ENCODE measurements at regions not wholly inside any gene's neighbourhood (a gene's known extent, or its start where the extent isn't known, plus 50 kb on each side); places are given as distances from the start of the nearest gene placed in this dataset.

GRCh38 chr14:38775986-38776385 lies 327.0 kb downstream of the SEC23A start:
- H3K27ac ChIP-seq (ENCODE audit: insufficient read depth in 1 of 2, low read depth in 1 of 2, low read length in 2 of 2, poor library complexity in 1 of 2, severe bottlenecking in 2 of 2), result no peak overlapping the region
- H3K4me3 ChIP-seq (ENCODE audit: control insufficient read depth in 1 of 7, extremely low read depth in 1 of 7, insufficient read depth in 4 of 7, low read depth in 2 of 7, low read length in 6 of 7), result no peak overlapping the region
- H3K27me3 ChIP-seq (replicated peaks in 2 of 5; ENCODE audit: control insufficient read depth in 4 of 5, insufficient read depth in 5 of 5, low read length in 4 of 5), result no peaks in the 10 kb centered on the region
- H3K36me3 ChIP-seq (ENCODE audit: control insufficient read depth in 4 of 4, insufficient read depth in 4 of 4, low read length in 3 of 4), result no peaks in the 10 kb centered on the region
- no CpG with 5 or more reads among the region's 1 CpG for WGBS (ENCODE audit: insufficient coverage)
- H3K4me1 ChIP-seq (ENCODE audit: control extremely low read depth in 1 of 4, control insufficient read depth in 4 of 4, insufficient read depth in 4 of 4, low read length in 3 of 4), result no peaks in the 10 kb centered on the region
- POLR2A ChIA-PET, result no interaction called here
- CTCF ChIA-PET, result interaction anchor here (1.3 kb wide), 1 partner anchor 12 kb away, joined by 3 read pairs; no protein-coding TSS in a partner anchor
- H3K9me3 ChIP-seq (ENCODE audit: control extremely low read depth in 1 of 5, control insufficient read depth in 4 of 5, insufficient read depth in 2 of 5, low read depth in 1 of 5, low read length in 4 of 5), result no peaks in the 10 kb centered on the region
- no peak for DNase-seq

GRCh38 chr14:38774162-38774561 lies 328.9 kb downstream of the SEC23A start:
- Histone ChIP-seq H3K36me3 (ENCODE audit: control insufficient read depth in 4 of 4, insufficient read depth in 4 of 4, low read length in 3 of 4) (no peaks in the 10 kb centered on the region), H3K27me3 (replicated peaks in 2 of 5; ENCODE audit: control insufficient read depth in 4 of 5, insufficient read depth in 5 of 5, low read length in 4 of 5) (no peaks in the 10 kb centered on the region), H3K27ac (ENCODE audit: insufficient read depth in 1 of 2, low read depth in 1 of 2, low read length in 2 of 2, poor library complexity in 1 of 2, severe bottlenecking in 2 of 2) (no peak overlapping the region), H3K4me1 (ENCODE audit: control extremely low read depth in 1 of 4, control insufficient read depth in 4 of 4, insufficient read depth in 4 of 4, low read length in 3 of 4) (no peaks in the 10 kb centered on the region), H3K9me3 (ENCODE audit: control extremely low read depth in 1 of 5, control insufficient read depth in 4 of 5, insufficient read depth in 2 of 5, low read depth in 1 of 5, low read length in 4 of 5) (no peaks in the 10 kb centered on the region), H3K4me3 (ENCODE audit: control insufficient read depth in 1 of 7, extremely low read depth in 1 of 7, insufficient read depth in 4 of 7, low read depth in 2 of 7, low read length in 6 of 7) (no peak overlapping the region)
- DNase-seq, result no peak
- ChIA-PET CTCF (no interaction called here), POLR2A (no interaction called here)

- Histone ChIP-seq H3K27me3 (replicated peaks in 2 of 5; ENCODE audit: control insufficient read depth in 4 of 5, insufficient read depth in 5 of 5, low read length in 4 of 5) (no peaks in the 10 kb centered on the region), H3K4me1 (ENCODE audit: control extremely low read depth in 1 of 4, control insufficient read depth in 4 of 4, insufficient read depth in 4 of 4, low read length in 3 of 4) (no peaks in the 10 kb centered on the region), H3K9me3 (ENCODE audit: control extremely low read depth in 1 of 5, control insufficient read depth in 4 of 5, insufficient read depth in 2 of 5, low read depth in 1 of 5, low read length in 4 of 5) (no peaks in the 10 kb centered on the region), H3K36me3 (ENCODE audit: control insufficient read depth in 4 of 4, insufficient read depth in 4 of 4, low read length in 3 of 4) (no peaks in the 10 kb centered on the region), H3K27ac (ENCODE audit: insufficient read depth in 1 of 2, low read depth in 1 of 2, low read length in 2 of 2, poor library complexity in 1 of 2, severe bottlenecking in 2 of 2) (no peak overlapping the region), H3K4me3 (ENCODE audit: control insufficient read depth in 1 of 7, extremely low read depth in 1 of 7, insufficient read depth in 4 of 7, low read depth in 2 of 7, low read length in 6 of 7) (no peak overlapping the region)
- DNase-seq, result no peak
- POLR2A ChIA-PET, result no interaction called here
- 100% methylated on average over 1 of the region's 1 CpG for WGBS (ENCODE audit: insufficient coverage)
- CTCF ChIA-PET, result no interaction called here
Measured at GRCh38 chr14:38770251-38770650, 332.8 kb downstream of the SEC23A start.

- no peaks in the 10 kb centered on the region for H3K9me3 ChIP-seq (ENCODE audit: control extremely low read depth in 1 of 5, control insufficient read depth in 4 of 5, insufficient read depth in 2 of 5, low read depth in 1 of 5, low read length in 4 of 5)
- 83% methylated on average over 1 of the region's 2 CpGs for WGBS (ENCODE audit: insufficient coverage)
- H3K27ac ChIP-seq (ENCODE audit: insufficient read depth in 1 of 2, low read depth in 1 of 2, low read length in 2 of 2, poor library complexity in 1 of 2, severe bottlenecking in 2 of 2), result no peak overlapping the region
- peaks cover 0 to 3% (median 0%) of the 10 kb centered on the region in 4 experiments for H3K4me1 ChIP-seq (ENCODE audit: control extremely low read depth in 1 of 4, control insufficient read depth in 4 of 4, insufficient read depth in 4 of 4, low read length in 3 of 4)
- DNase-seq, result peak in 2 of 3 donors; percentile 2 to 21
- no peaks in the 10 kb centered on the region for H3K27me3 ChIP-seq (replicated peaks in 2 of 5; ENCODE audit: control insufficient read depth in 4 of 5, insufficient read depth in 5 of 5, low read length in 4 of 5)
- CTCF ChIA-PET, result interaction anchor here (1.5 kb wide), 1 partner anchor 13 kb away, joined by 3 read pairs; no protein-coding TSS in a partner anchor
- POLR2A ChIA-PET, result no interaction called here
- no peak overlapping the region for H3K4me3 ChIP-seq (ENCODE audit: control insufficient read depth in 1 of 7, extremely low read depth in 1 of 7, insufficient read depth in 4 of 7, low read depth in 2 of 7, low read length in 6 of 7)
- no peaks in the 10 kb centered on the region for H3K36me3 ChIP-seq (ENCODE audit: control insufficient read depth in 4 of 4, insufficient read depth in 4 of 4, low read length in 3 of 4)
Measured at GRCh38 chr14:38762845-38763244, 340.2 kb downstream of the SEC23A start.

- Histone ChIP-seq H3K4me3 (ENCODE audit: control insufficient read depth in 1 of 7, extremely low read depth in 1 of 7, insufficient read depth in 4 of 7, low read depth in 2 of 7, low read length in 6 of 7) (no peak overlapping the region), H3K27ac (ENCODE audit: insufficient read depth in 1 of 2, low read depth in 1 of 2, low read length in 2 of 2, poor library complexity in 1 of 2, severe bottlenecking in 2 of 2) (no peak overlapping the region), H3K9me3 (ENCODE audit: control extremely low read depth in 1 of 5, control insufficient read depth in 4 of 5, insufficient read depth in 2 of 5, low read depth in 1 of 5, low read length in 4 of 5) (no peaks in the 10 kb centered on the region), H3K27me3 (replicated peaks in 2 of 5; ENCODE audit: control insufficient read depth in 4 of 5, insufficient read depth in 5 of 5, low read length in 4 of 5) (no peaks in the 10 kb centered on the region), H3K36me3 (ENCODE audit: control insufficient read depth in 4 of 4, insufficient read depth in 4 of 4, low read length in 3 of 4) (no peaks in the 10 kb centered on the region), H3K4me1 (ENCODE audit: control extremely low read depth in 1 of 4, control insufficient read depth in 4 of 4, insufficient read depth in 4 of 4, low read length in 3 of 4) (peaks cover 0 to 3% (median 0%) of the 10 kb centered on the region in 4 experiments)
- CTCF ChIA-PET, result no interaction called here
- DNase-seq, result no peak
- 100% methylated on average over 2 of the region's 5 CpGs for WGBS (ENCODE audit: insufficient coverage)
- POLR2A ChIA-PET, result no interaction called here
Measured at GRCh38 chr14:38762426-38762825, 340.6 kb downstream of the SEC23A start.

- Histone ChIP-seq H3K36me3 (ENCODE audit: control insufficient read depth in 4 of 4, insufficient read depth in 4 of 4, low read length in 3 of 4) (no peaks in the 10 kb centered on the region), H3K4me1 (ENCODE audit: control extremely low read depth in 1 of 4, control insufficient read depth in 4 of 4, insufficient read depth in 4 of 4, low read length in 3 of 4) (peaks cover 0 to 3% (median 0%) of the 10 kb centered on the region in 4 experiments), H3K9me3 (ENCODE audit: control extremely low read depth in 1 of 5, control insufficient read depth in 4 of 5, insufficient read depth in 2 of 5, low read depth in 1 of 5, low read length in 4 of 5) (no peaks in the 10 kb centered on the region), H3K27me3 (replicated peaks in 2 of 5; ENCODE audit: control insufficient read depth in 4 of 5, insufficient read depth in 5 of 5, low read length in 4 of 5) (no peaks in the 10 kb centered on the region), H3K27ac (ENCODE audit: insufficient read depth in 1 of 2, low read depth in 1 of 2, low read length in 2 of 2, poor library complexity in 1 of 2, severe bottlenecking in 2 of 2) (no peak overlapping the region), H3K4me3 (ENCODE audit: control insufficient read depth in 1 of 7, extremely low read depth in 1 of 7, insufficient read depth in 4 of 7, low read depth in 2 of 7, low read length in 6 of 7) (no peak overlapping the region)
- CTCF ChIA-PET, result interaction anchor here (1.0 kb wide), 1 partner anchor 39 kb away, joined by 3 read pairs; no protein-coding TSS in a partner anchor
- WGBS (ENCODE audit: insufficient coverage), result 100% methylated on average over 2 of the region's 2 CpGs
- no peak for DNase-seq
- POLR2A ChIA-PET, result no interaction called here
Measured at GRCh38 chr14:38761033-38761432, 342.0 kb downstream of the SEC23A start.

- H3K27me3 ChIP-seq (replicated peaks in 2 of 5; ENCODE audit: control insufficient read depth in 4 of 5, insufficient read depth in 5 of 5, low read length in 4 of 5), result no peaks in the 10 kb centered on the region
- H3K27ac ChIP-seq (ENCODE audit: insufficient read depth in 1 of 2, low read depth in 1 of 2, low read length in 2 of 2, poor library complexity in 1 of 2, severe bottlenecking in 2 of 2), result no peak overlapping the region
- WGBS (ENCODE audit: insufficient coverage), result 80% methylated on average over 2 of the region's 2 CpGs
- H3K4me1 ChIP-seq (ENCODE audit: control extremely low read depth in 1 of 4, control insufficient read depth in 4 of 4, insufficient read depth in 4 of 4, low read length in 3 of 4), result peaks cover 0 to 3% (median 0%) of the 10 kb centered on the region in 4 experiments
- no peaks in the 10 kb centered on the region for H3K9me3 ChIP-seq (ENCODE audit: control extremely low read depth in 1 of 5, control insufficient read depth in 4 of 5, insufficient read depth in 2 of 5, low read depth in 1 of 5, low read length in 4 of 5)
- ChIA-PET POLR2A (no interaction called here), CTCF (no interaction called here)
- no peaks in the 10 kb centered on the region for H3K36me3 ChIP-seq (ENCODE audit: control insufficient read depth in 4 of 4, insufficient read depth in 4 of 4, low read length in 3 of 4)
- H3K4me3 ChIP-seq (ENCODE audit: control insufficient read depth in 1 of 7, extremely low read depth in 1 of 7, insufficient read depth in 4 of 7, low read depth in 2 of 7, low read length in 6 of 7), result no peak overlapping the region
- DNase-seq, result no peak
Measured at GRCh38 chr14:38758661-38759060, 344.4 kb downstream of the SEC23A start.
